Transverse colon (tissue), 4 donors: ENCODE measurements at regions not wholly inside any gene's neighbourhood (a gene's known extent, or its start where the extent isn't known, plus 50 kb on each side); places are given as distances from the start of the nearest gene placed in this dataset.
"Not testable (repeated sequence)": the region's sequence is repeated elsewhere in the genome, so short reads cannot be mapped to it uniquely, and the experiment has no call there.

Source experiments
- DNase-seq: peaks from one replicate; pipeline ENCODE4 v3.0.0-alpha.2; 2019
- H3K27ac ChIP-seq, 4 donors: fragments of 200-600 bp; sonication (generic); 2 replicates each; pipeline ENCODE4 v1.5.1; 2016 to 2018; ENCODE audit warnings: inconsistent platforms in 4 of 4
- H3K27me3 ChIP-seq: fragments of 200-600 bp; sonication (generic); 2 replicates; pipeline ENCODE4 v1.5.1; 2017; ENCODE audit warnings: inconsistent platforms
- H3K36me3 ChIP-seq, 4 donors: fragments of 200-600 bp; sonication (generic); 2 replicates each; pipeline ENCODE4 v1.5.1; 2017 to 2019; ENCODE audit warnings: inconsistent platforms in 4 of 4
- H3K4me1 ChIP-seq, 4 donors: fragments of 200-600 bp; sonication (generic); 2 replicates each; pipeline ENCODE4 v1.5.1; 2017 to 2020; ENCODE audit warnings: inconsistent platforms in 4 of 4
- H3K4me3 ChIP-seq, 4 donors: fragments of 200-600 bp; sonication (generic); 1 replicate in 1 of 4; 2 replicates in 3 of 4; pipeline versions ENCODE4 v1.5.1 to v1.6.1; 2017 to 2019; ENCODE audit warnings: inconsistent platforms in 4 of 4
- H3K9me3 ChIP-seq, 2 donors: fragments of 200-600 bp; sonication (generic); 2 replicates each; pipeline ENCODE4 v1.5.1; 2017 to 2019; ENCODE audit warnings: inconsistent platforms in 2 of 2
- WGBS, 2 donors: methylation state at CpG; one replicate each; pipeline ENCODE4 v1.1.5; 2018; ENCODE audit warnings: low coverage in 1 of 2; 5-methylcytosine and 5-hydroxymethylcytosine counted together
- in situ Hi-C, 4 donors: fragments of 200-750 bp; cut with MboI; loops; one replicate each; pipeline versions ENCODE4 v1.15.0 to v1.15.1; 2017; ENCODE audit warnings: low sequenced_read_pairs in 3 of 4, low pct_ligation_motif_present in 1 of 4, low pct_unique_long_range_greater_than_20kb in 1 of 4
- intact Hi-C: fragments of 100-400 bp; cut with DNase I; formaldehyde crosslinking; loops from one replicate; pipeline ENCODE4 v1.15.1; 2023; ENCODE audit warnings: low total_unique reads

GRCh38 chr4:189722324-189723003, 218.2 kb upstream of the FRG1 start:
- H3K4me1 ChIP-seq, H3K9me3 ChIP-seq, H3K27me3 ChIP-seq, DNase-seq, in situ Hi-C loops, H3K27ac ChIP-seq, intact Hi-C loops, H3K4me3 ChIP-seq, H3K36me3 ChIP-seq: not testable (repeated sequence)
- 54 to 77% methylated on average over 4 to 23 of the region's 23 CpGs for WGBS, 2 donors

- in situ Hi-C loops: not testable (repeated sequence)
Observed at GRCh38 chr4:189727982-189728638, 212.6 kb upstream of the FRG1 start.

GRCh38 chr4:189731989-189732388, 208.7 kb upstream of the FRG1 start:
- intact Hi-C loops, H3K27me3 ChIP-seq, H3K36me3 ChIP-seq, H3K4me3 ChIP-seq, H3K9me3 ChIP-seq, H3K27ac ChIP-seq, H3K4me1 ChIP-seq, DNase-seq, in situ Hi-C loops: not testable (repeated sequence)
- 64 to 86% methylated on average over 9 to 10 of the region's 10 CpGs for WGBS, 2 donors

More at GRCh38 chr4:189727982-189728638, 212.6 kb upstream of the FRG1 start:
- WGBS, 2 donors: 81 to 90% methylated on average over 2 of the region's 6 CpGs
- H3K4me3 ChIP-seq, H3K9me3 ChIP-seq, intact Hi-C loops, H3K27ac ChIP-seq, H3K36me3 ChIP-seq, DNase-seq, H3K4me1 ChIP-seq, H3K27me3 ChIP-seq: not testable (repeated sequence)

- in situ Hi-C loops, H3K4me3 ChIP-seq, H3K27me3 ChIP-seq, H3K4me1 ChIP-seq, DNase-seq, H3K27ac ChIP-seq, H3K9me3 ChIP-seq, intact Hi-C loops, H3K36me3 ChIP-seq: not testable (repeated sequence)
- WGBS, 2 donors: 85 to 100% methylated on average over 1 to 5 of the region's 5 CpGs
Observed at GRCh38 chr4:189733507-189733906, 207.2 kb upstream of the FRG1 start.

- intact Hi-C loops, in situ Hi-C loops, H3K27me3 ChIP-seq, H3K4me1 ChIP-seq, H3K36me3 ChIP-seq, H3K4me3 ChIP-seq, DNase-seq, H3K27ac ChIP-seq, H3K9me3 ChIP-seq: not testable (repeated sequence)
- 34 to 60% methylated on average over 2 of the region's 2 CpGs for WGBS, 2 donors
Observed at GRCh38 chr4:189734648-189735267, 205.9 kb upstream of the FRG1 start.

GRCh38 chr4:189736656-189737055, 204.0 kb upstream of the FRG1 start:
- H3K36me3 ChIP-seq, intact Hi-C loops, H3K4me3 ChIP-seq, H3K4me1 ChIP-seq, H3K27ac ChIP-seq, H3K27me3 ChIP-seq, DNase-seq, in situ Hi-C loops, H3K9me3 ChIP-seq: not testable (repeated sequence)
- 85 to 93% methylated on average over 4 of the region's 4 CpGs for WGBS, 2 donors

GRCh38 chr4:189740118-189740517, 200.6 kb upstream of the FRG1 start:
- H3K27ac ChIP-seq, H3K4me3 ChIP-seq, DNase-seq, H3K36me3 ChIP-seq, in situ Hi-C loops, H3K9me3 ChIP-seq, H3K4me1 ChIP-seq, intact Hi-C loops, H3K27me3 ChIP-seq: not testable (repeated sequence)
- WGBS, 2 donors: 68 to 100% methylated on average over 4 to 7 of the region's 7 CpGs
